ENCODE measurements at regions not wholly inside any gene's neighbourhood (a gene's known extent, or its start where the extent isn't known, plus 50 kb on each side); places are given as distances from the start of the nearest gene placed in this dataset.

DNA sequence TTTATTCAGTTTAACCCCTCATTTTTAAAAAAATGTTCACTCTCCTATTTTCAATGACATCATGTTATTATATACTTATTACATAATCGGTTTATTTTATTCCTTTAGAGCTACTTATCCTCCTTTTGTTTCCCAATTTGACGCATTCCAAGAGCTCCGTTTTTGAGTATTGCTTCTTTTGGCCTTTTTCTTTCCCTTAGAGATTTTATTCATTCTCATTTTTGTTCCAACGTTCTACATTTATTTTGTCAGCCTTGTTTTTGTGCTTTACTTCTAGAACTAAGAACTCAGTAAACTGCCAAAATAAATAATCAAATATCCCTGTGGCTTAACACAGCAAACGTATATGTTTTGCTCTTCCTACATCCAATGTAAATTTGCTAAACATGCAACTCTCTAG, 769.1 kb downstream of the NCAM2 start:
- TF ChIP-seq EZH2 (IDR thresholded peaks at IDR 0.05; ENCODE audit: low read depth, low read length, severe bottlenecking), result no peak
- TF ChIP-seq CTCF (IDR thresholded peaks at IDR 0.05; ENCODE audit: control extremely low read depth in 1 of 3, insufficient read depth in 1 of 3, low read depth in 1 of 3, low read length in 3 of 3), result no peak
- no peak for TF ChIP-seq PHF8 (conservative IDR thresholded peaks at IDR 0.05; ENCODE audit: low read depth, low read length)
- TF ChIP-seq TEAD4 (IDR thresholded peaks at IDR 0.05; ENCODE audit: low read depth, low read length), result no peak
- no peak for TF ChIP-seq SRF (IDR thresholded peaks at IDR 0.05; ENCODE audit: low read depth, low read length)
- TF ChIP-seq ATF2 (IDR thresholded peaks at IDR 0.05; ENCODE audit: low read length), result no peak

All from H1 (cell line).